ENCODE measurements at regions not wholly inside any gene's neighbourhood (a gene's known extent, or its start where the extent isn't known, plus 50 kb on each side); places are given as distances from the start of the nearest gene placed in this dataset.
"Not testable (repeated sequence)": the region's sequence is repeated elsewhere in the genome, so short reads cannot be mapped to it uniquely, and the experiment has no call there.

GRCh38 chr2:16183345-16183744 is 243.0 kb downstream of the MYCN start:
- ChIA-PET CTCF (no interaction called here), POLR2A (no interaction called here)
- no peak for TF ChIP-seq CTCF (IDR thresholded peaks at IDR 0.05; ENCODE audit: control extremely low read depth, extremely low read depth, low read depth, missing control alignments)
- no peak for DNase-seq (ENCODE audit: extremely low spot score)

- ChIA-PET CTCF (no interaction called here), POLR2A (no interaction called here)
- DNase-seq (ENCODE audit: extremely low spot score), result no peak
- TF ChIP-seq CTCF (IDR thresholded peaks at IDR 0.05; ENCODE audit: control extremely low read depth, extremely low read depth, low read depth, missing control alignments), result no peak
Measured at GRCh38 chr2:16182841-16183240, 242.5 kb downstream of the MYCN start.

- POLR2A ChIA-PET; DNase-seq (ENCODE audit: extremely low spot score); CTCF ChIA-PET: not testable (repeated sequence)
Measured at GRCh38 chr2:16182311-16182815, 242.0 kb downstream of the MYCN start.

GRCh38 chr2:16181741-16182090 is 241.4 kb downstream of the MYCN start:
- no peak for DNase-seq (ENCODE audit: extremely low spot score)
- no peak for TF ChIP-seq CTCF (IDR thresholded peaks at IDR 0.05; ENCODE audit: control extremely low read depth, extremely low read depth, low read depth, missing control alignments)
- POLR2A ChIA-PET, result no interaction called here
- CTCF ChIA-PET, result no interaction called here

DNA sequence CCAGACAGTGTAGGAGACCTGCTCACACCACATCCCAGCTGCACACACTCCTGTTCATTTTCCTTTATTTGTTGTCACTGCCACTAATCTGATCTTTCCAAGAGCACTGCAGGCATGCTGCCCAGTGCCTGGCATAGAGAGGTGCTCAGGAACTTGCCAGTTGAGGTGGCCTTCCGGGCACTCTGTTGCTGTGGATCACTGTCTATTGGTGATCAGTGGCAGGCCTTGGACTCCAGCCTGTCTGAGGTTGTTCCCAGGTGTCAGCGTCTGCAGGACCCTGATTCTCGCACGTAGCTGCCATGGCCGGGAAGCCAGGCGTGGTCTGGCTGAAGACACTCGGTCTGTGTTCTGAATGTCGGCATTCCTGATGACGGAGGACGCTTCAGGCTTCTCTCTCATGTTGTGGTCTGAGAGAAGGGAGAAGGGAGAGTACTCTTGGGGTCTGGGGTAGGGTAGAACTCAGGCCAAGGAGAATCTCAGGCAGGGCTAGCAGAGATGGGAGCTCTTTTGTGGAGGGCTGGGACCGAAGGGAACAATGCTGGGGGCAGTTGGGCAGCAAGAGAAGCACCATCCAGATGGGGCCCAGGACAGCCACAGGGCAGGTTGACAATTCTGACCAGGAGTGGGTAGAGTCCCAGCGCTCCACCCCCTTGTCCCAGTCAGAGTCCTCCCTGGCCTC is 240.9 kb downstream of the MYCN start:
- ChIA-PET CTCF (no interaction called here), POLR2A (no interaction called here)
- TF ChIP-seq CTCF (IDR thresholded peaks at IDR 0.05; ENCODE audit: control extremely low read depth, extremely low read depth, low read depth, missing control alignments), result no peak
- DNase-seq (ENCODE audit: extremely low spot score), result no peak

- DNase-seq (ENCODE audit: extremely low spot score), result no peak
- no peak for TF ChIP-seq CTCF (IDR thresholded peaks at IDR 0.05; ENCODE audit: control extremely low read depth, extremely low read depth, low read depth, missing control alignments)
- ChIA-PET CTCF (interaction anchor here (0.5 kb wide), 1 partner anchor 267 kb away, joined by 3 read pairs; no protein-coding TSS in a partner anchor), POLR2A (no interaction called here)
Measured at GRCh38 chr2:16180631-16181030, 240.3 kb downstream of the MYCN start.

- ChIA-PET CTCF (interaction anchor here (0.5 kb wide), 1 partner anchor 268 kb away, joined by 3 read pairs; no protein-coding TSS in a partner anchor), POLR2A (no interaction called here)
- no peak for DNase-seq (ENCODE audit: extremely low spot score)
- no peak for TF ChIP-seq CTCF (IDR thresholded peaks at IDR 0.05; ENCODE audit: control extremely low read depth, extremely low read depth, low read depth, missing control alignments)
Measured at GRCh38 chr2:16179701-16180416, 239.5 kb downstream of the MYCN start.

Measured in GM10248 (cell line).